ENCODE measurements at regions not wholly inside any gene's neighbourhood (a gene's known extent, or its start where the extent isn't known, plus 50 kb on each side); places are given as distances from the start of the nearest gene placed in this dataset.

DNA sequence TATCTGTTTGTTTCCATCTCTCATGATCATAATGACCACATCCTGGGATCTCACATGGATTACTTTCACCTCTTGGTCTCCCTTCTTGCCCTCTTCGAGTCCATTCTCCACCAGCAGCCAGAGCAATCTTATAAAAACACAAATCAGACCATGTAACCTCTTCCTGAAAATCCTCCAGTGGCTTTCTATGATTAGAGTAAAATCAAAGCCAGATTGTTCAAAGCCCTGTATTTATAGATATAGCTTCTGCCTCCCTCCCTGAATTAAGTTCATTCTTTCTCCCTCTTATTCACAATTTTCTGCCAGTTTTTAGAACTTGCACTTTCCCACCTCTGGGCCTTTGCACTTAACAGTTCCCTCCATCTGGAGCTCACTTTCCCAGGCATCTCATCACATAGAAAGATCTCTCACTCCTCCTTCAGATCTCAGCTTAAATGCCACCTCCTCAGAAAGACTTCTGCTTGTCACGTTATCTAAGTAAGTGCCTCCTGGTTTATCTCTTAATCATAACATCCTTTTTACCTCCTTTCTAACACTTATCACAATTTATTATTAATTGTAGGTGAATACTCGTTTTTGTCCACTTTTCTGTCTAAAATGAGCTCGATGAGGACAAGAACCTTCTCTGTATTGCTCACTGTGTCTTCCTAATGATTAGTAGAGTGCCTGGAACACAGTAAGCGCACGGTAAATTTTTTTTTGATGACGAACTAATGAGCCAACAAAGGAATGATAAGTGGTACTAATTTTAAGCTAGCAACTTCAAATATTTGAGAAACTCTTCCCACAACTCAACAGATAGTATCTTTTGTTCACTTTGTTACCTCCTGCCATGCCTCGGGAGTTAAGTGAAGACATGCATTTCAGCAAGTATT lies 80.5 kb downstream of the CYB561 start:
- DNase-seq (ENCODE audit: low read depth in 4 of 4, low spot score in 3 of 4): no peak

DNA sequence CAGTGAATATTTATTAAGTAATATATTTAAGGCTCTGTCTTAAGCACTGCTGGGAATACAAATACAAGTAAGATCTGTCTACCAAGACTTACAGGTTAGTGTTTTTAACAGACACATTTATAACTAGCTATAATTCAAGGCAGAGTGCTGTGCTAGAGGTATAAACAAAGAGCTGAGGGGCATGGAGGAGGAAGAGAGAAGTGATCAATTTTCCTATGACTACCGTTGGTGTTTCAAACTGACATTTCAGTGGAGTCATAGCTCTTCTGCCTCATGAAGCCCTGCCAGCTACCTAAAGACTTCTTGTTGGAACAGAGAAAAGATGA lies 79.9 kb downstream of the CYB561 start:
- DNase-seq (ENCODE audit: low read depth in 4 of 4, low spot score in 3 of 4): no peak

DNA sequence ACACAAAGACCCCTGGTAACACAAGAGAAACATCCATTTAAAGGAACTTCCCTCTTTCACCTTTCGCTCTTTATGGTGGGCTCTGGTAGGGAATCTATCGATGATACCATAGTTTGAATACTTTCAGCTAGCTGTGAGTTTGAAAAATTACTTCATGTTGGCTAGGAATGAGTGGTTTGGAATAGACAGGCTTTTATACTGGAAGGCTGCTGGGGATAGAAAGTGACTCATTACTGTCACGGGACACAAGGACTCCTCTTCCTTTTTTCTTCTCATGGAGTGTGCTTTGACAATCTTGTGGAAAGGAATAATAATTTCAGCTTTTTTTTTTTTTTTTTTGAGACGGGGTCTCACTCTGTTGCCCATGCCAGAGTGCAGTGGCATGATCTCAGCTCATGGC lies 76.9 kb downstream of the CYB561 start:
- DNase-seq (ENCODE audit: low read depth in 4 of 4, low spot score in 3 of 4): no peak

DNA sequence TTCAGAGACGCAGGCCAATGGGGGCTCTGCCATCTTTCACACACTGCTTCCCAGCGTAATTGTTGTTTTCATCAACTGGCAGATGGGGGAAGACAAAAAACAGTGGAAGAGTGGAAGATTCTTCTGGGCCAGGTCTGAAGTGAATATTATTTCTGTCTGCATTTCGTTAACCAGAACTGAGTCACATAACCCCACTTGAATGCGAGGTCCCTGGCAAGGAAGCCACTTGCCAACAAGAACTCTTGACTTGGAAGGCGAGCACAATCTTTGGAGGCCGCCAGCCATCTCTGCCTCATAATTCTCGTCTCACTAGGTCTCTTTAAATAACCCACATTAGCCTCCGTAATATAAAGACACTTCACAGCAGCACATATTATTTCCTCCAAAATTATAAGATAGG lies 75.4 kb downstream of the CYB561 start:
- DNase-seq (ENCODE audit: low read depth in 4 of 4, low spot score in 3 of 4): no peak

DNA sequence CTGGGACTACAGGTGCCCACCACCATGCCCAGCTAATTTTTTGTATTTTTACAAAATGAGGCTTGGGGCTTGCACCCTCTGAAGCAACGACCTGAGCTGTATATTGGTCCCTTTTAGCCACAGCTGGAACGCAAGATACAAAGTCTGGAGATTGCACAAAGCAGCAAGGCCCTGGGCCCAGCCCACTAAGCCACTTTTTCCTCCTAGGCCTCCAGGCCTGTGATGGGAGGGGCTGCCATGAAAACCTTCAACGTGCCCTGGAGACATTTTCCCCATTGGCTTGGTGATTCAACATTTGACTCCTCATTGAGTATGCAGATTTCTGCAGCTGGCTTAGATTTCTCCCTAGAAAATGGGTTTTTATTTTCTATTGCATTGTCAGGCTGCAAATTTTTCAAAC lies 69.2 kb downstream of the CYB561 start:
- DNase-seq (ENCODE audit: low read depth in 4 of 4, low spot score in 3 of 4): no peak

DNA sequence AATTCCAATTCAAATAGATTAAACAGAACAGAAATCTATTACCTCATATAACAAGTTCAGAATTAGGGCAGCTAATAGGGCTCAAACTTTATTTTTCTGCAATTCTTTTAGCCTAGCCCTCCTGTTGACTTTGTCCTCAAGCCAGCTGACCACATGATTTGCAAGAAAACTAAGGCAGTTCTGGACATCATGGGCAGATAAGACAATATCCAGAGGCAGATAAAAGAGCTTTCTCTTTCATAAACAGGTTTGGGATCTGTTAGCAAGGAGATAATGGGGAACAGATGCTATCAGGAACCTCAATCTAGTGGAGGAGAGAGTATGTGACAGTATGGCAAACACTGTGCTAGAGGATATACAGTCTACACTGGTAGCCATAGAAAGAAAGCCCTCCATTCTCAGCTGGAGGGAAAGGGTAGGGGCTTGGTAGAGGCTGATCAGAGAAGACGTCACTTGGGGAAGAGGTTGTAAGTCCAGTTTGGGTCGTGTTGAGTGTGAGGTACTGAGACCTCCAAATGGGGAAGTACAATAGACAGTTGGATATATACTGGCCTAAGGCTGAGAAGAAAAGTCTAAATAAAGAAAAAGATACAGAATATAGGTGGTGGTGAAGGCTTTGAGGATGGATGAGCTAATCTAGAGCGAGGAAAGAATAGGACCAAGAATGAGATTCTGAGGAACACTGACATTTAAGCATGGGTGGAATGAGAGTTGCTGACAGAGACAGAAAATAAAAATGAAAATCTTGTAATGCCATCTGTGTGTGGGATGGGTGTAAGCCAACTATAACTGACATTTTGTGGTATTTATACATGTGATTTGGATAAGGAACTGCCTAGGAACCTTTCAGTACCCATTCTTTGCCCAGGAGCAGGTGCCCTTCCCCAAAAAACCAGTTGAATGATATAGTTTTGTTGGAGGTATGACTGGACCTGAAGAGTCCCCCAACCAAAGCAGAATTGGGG lies 67.4 kb downstream of the CYB561 start:
- no peak for DNase-seq (ENCODE audit: low read depth in 4 of 4, low spot score in 3 of 4)

DNA sequence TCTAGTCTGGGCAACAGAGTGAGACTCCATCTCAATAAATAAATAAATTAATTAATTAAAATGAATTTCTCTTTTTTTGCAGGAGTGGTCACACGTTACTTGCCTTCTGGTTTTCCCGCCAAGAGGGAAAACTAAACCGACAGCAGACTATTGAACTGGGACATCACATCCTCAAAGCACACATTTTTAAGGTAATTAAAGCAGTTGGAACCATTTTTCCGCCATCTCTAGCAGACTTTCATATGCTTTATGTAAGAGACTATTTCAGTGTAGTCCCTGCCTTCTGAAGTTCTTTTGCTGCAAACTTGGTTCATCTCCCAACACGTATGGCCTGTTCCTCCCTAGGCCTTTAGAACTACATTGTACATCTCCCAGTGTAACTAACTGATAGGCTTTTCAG lies 66.5 kb downstream of the CYB561 start:
- DNase-seq (ENCODE audit: low read depth in 4 of 4, low spot score in 3 of 4): no peak

DNA sequence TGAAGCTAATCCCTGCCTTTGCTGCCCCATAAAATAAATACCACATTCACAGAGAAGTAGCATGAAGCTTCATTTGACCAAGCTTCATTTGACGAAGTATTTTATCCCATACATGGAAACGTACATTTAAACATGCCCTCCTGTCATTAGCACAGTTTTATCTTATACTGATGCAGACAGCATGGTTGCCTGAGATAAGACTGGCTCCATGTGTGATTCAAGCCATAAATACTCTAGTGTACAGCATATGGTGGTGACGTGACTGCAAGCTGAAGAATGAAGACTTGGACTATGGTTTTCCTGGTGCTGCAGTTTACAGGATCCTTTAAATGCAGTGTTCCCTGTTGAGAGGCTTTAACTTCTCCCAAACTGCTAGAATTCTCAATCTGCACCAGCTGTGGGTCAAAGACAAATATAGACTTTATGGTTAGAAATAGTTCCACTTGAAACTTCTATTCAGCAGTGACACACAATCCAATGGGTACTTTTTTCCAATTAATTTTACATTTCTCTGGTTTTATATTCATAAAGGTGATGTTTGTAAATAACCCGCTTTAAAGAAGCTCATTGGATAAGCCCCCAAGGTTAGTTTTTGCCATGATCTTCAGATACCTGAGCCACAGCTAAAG lies 64.9 kb downstream of the CYB561 start:
- no peak for DNase-seq (ENCODE audit: low read depth in 4 of 4, low spot score in 3 of 4)

DNA sequence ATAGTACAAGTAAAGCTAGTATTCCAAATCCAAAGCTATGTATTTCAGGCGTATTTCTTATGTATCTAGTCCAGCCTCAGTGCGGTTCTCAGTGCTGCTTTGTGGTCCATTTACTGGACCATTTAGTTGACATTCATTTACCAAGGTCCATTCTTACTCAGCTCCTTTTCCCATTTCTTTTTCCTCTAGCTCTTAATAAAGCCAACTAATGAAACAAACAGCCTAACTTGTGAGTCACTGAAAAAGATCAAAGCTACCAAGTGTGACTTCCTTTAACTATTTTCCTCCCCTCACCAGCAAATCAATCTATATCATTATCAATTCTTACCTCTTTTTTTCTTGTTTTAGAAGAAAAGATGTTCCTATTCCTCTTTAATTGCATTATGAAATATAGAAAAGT lies 64.0 kb downstream of the CYB561 start:
- no peak for DNase-seq (ENCODE audit: low read depth in 4 of 4, low spot score in 3 of 4)
